VCaP (cell line): ENCODE measurements at regions not wholly inside any gene's neighbourhood (a gene's known extent, or its start where the extent isn't known, plus 50 kb on each side); places are given as distances from the start of the nearest gene placed in this dataset.
"Not testable (repeated sequence)": the region's sequence is repeated elsewhere in the genome, so short reads cannot be mapped to it uniquely, and the experiment has no call there.

ENCODE experiments used
- H3K27ac ChIP-seq: fragments of 450-650 bp; 2 replicates; pipeline ENCODE4 v1.5.1; 2017
- TF ChIP-seq, protein P1 (sequence below): fragments of 450-650 bp; conservative IDR thresholded peaks from 2 replicates; pipeline ENCODE4 v1.5.1; 2017; ENCODE audit warnings: mild to moderate bottlenecking, moderate library complexity

DNA sequence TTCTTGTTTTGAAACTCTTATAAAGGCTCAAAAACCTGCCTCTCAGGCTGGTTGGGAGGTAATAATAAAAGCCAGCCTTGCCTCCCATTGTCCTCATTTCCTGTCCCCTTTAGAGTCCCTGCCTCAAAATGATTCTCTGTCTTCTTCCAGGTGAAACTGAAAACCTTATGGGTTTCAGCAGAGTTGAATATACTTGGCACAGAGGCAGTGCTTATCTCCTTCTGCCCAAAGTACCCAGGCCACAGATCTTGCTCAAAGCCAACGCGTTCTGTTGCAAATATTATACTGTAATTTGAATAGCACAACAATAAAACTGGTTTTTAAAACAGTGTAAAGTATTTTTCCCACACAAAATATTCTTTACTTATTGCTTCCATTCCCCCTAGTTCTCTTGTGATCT, 183.1 kb upstream of the GIMD1 start:
- TF ChIP-seq, protein P1, sequence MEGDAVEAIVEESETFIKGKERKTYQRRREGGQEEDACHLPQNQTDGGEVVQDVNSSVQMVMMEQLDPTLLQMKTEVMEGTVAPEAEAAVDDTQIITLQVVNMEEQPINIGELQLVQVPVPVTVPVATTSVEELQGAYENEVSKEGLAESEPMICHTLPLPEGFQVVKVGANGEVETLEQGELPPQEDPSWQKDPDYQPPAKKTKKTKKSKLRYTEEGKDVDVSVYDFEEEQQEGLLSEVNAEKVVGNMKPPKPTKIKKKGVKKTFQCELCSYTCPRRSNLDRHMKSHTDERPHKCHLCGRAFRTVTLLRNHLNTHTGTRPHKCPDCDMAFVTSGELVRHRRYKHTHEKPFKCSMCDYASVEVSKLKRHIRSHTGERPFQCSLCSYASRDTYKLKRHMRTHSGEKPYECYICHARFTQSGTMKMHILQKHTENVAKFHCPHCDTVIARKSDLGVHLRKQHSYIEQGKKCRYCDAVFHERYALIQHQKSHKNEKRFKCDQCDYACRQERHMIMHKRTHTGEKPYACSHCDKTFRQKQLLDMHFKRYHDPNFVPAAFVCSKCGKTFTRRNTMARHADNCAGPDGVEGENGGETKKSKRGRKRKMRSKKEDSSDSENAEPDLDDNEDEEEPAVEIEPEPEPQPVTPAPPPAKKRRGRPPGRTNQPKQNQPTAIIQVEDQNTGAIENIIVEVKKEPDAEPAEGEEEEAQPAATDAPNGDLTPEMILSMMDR: no peak
- H3K27ac ChIP-seq: no peak overlapping the region

DNA sequence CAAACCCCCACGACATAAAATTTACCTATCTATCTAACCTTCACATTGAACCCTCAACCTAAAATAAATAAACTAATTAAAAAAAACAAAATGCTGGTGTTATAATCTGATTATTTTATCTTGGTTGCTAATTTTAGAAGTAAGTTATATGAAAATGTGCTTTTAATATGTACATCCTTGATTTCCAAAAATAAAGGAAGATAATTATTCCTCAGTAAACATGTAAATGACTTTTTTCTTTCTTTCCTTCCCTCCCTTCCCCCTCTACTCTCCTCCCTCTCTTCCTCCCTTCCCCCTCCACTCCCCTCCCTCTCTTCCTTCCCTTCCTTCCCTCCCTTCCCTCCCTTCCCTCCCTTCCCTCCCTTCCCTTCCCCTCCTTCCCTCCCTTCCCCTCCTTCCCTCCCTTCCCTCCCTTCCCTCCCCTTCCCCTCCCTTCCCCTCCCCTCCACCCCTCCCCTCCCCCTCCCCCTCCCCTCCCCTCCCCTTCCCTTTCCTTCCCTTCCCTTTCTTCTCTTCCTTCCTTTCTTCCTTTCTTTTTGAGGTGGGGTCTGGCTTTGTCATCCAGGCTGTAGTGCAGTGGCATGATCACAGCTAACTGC, 180.0 kb upstream of the GIMD1 start:
- H3K27ac ChIP-seq: no peak overlapping the region
- TF ChIP-seq, protein P1: no peak

DNA sequence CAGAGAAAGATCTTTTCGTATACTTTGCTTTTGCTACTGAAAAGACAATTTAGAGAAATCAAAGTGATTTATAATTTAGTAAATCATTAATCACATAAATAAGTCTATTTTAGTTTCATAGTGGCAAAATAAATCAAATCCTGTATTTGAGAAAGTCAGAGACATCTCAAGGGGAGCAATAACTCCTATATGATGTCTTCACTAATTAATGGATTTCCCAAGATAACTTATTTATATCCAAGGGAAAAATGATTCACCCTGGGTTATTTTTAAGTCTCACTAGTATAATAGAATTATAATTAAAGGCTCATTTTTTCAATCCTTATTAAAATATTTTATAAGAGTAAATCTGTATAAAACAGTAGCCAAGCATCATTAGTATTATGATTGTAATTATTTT, 177.8 kb upstream of the GIMD1 start:
- TF ChIP-seq, protein P1: no peak
- H3K27ac ChIP-seq: no peak overlapping the region

DNA sequence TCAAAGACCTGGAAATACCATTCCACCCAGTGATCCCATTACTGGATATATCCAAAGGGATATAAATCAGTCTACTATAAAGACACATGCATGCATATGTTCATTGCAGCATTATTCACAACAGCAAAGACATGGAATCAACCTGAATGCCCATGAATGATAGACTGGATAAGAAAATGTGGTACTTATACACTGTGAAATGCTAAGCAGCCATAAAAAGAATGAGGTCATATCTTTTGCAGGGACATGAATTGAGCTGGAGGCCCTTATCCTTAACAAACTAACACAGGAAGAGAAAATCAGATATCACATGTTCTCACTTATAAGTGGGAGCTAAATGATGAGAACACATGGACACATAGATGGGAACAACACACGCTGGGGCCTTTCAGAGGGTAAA, 174.0 kb upstream of the GIMD1 start:
- H3K27ac ChIP-seq: not testable (repeated sequence)

DNA sequence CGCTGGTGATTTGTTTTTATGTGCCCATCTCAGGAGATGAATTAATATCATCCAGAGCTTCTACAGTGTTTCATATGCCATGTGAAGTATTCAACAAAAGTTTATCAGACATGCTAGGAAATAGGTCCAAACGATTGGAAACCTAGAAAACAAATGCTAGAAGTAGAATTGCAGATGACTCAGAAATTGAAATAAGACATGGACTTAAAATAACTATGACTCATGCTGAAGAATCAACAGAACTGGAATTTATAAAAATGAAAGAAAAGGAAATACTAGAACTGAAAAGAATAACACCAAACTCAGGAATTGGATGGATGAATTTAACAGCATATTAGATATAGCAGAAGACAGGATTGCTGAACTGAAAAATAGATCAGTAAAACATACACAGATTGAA, 172.7 kb upstream of the GIMD1 start:
- TF ChIP-seq, protein P1: no peak
- H3K27ac ChIP-seq: no peak overlapping the region

DNA sequence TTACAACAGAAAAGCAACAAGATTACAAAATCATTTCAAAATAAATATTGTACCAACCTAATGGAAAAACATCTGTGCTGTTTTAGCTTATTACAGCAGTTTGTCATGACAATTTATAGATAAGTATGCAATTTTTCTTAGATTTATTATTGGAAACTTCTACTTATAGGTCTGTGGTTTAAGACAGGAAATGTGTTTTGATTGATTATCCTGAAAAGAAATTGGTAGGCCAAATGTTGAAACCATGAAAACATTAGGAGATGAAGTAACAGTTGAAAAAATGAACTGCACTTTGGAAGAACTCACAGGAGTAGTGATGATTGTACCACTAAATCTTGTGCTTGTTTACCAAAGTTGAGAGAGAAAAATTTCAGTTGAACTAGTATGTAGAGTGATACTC, 162.2 kb upstream of the GIMD1 start:
- no peak overlapping the region for H3K27ac ChIP-seq
- TF ChIP-seq, protein P1: no peak

DNA sequence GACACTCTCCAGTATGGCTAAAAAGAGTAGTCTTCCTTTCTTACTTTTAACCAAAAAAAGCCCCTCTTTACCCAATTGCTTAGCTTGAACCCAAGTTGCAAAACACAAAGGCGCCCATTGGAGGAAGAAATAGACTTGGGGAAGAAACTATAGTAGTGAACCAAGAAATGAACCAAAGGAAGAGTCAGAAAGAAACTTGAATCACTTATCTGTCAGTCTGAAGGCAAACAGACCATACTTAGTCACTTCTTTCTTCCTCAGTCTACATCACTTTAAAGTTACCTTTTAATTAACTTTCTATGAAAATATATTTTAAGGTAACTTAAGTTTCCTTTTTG, 161.4 kb upstream of the GIMD1 start:
- TF ChIP-seq, protein P1: no peak
- H3K27ac ChIP-seq: no peak overlapping the region

DNA sequence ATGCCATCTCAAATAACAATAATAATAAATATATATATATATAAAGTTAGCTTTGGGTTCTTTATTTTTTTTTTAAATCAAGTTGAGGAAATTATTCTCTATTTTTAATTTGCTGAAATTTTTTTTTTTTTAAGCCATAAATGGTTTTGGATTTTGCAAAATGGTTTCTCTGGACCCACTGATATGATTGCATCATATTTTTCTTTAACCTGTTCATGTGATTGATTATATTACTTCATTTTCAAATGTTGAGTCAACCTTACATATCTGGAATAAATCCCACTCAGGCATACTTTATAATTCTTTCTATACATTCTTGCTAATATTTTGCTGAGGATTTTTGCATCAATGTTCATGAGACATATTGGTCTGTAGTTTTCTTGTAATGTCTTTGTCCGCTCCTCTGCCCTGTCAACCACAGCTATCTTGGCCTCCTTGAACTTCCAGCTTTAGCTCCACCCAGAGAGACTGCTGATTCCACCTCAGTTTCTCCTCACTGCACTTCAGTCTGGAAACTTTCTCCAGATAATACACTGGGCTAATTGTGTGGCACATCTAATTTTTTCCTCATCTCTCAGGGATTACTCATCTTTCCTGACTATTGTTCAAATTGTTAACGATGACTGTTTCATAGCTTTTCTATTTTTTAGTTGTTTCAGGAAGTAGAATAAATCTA, 160.9 kb upstream of the GIMD1 start:
- TF ChIP-seq, protein P1: no peak
- no peak overlapping the region for H3K27ac ChIP-seq
